ACC112 (cell line): ENCODE measurements at regions not wholly inside any gene's neighbourhood (a gene's known extent, or its start where the extent isn't known, plus 50 kb on each side); places are given as distances from the start of the nearest gene placed in this dataset.
"Not testable (repeated sequence)": the region's sequence is repeated elsewhere in the genome, so short reads cannot be mapped to it uniquely, and the experiment has no call there.

Source experiments
- H2AFZ ChIP-seq: fragments of 200-600 bp; sonication (generic); one replicate; pipeline ENCODE4 v1.6.0; 2017; ENCODE audit warnings: antibody characterized with exemption, low read length; ENCODE audit not compliant: unreplicated experiment
- H3K27ac ChIP-seq: fragments of 200-600 bp; sonication (generic); 2 replicates; pipeline ENCODE4 v1.5.1; 2014; ENCODE audit warnings: low read depth, mild to moderate bottlenecking, antibody characterized with exemption, low read length, moderate library complexity
- H3K27me3 ChIP-seq: fragments of 200-600 bp; sonication (generic); 2 replicates; pipeline ENCODE4 v1.6.1; 2014; ENCODE audit warnings: mild to moderate bottlenecking, antibody characterized with exemption, low read length, moderate library complexity, mixed read lengths; ENCODE audit not compliant: insufficient read depth
- H3K36me3 ChIP-seq: fragments of 200-600 bp; sonication (generic); 2 replicates; pipeline ENCODE4 v1.6.1; 2016; ENCODE audit warnings: mild to moderate bottlenecking, antibody characterized with exemption, low read length, moderate library complexity, mixed read lengths; ENCODE audit not compliant: insufficient read depth
- H3K4me1 ChIP-seq: fragments of 200-600 bp; sonication (generic); one replicate; pipeline ENCODE4 v1.6.1; 2016; ENCODE audit warnings: low read length, mixed read lengths; ENCODE audit not compliant: insufficient read depth, unreplicated experiment, control insufficient read depth
- H3K4me3 ChIP-seq: fragments of 200-600 bp; sonication (generic); 2 replicates; pipeline ENCODE4 v1.5.1; 2014; ENCODE audit warnings: mild to moderate bottlenecking, low read depth, low read length
- H3K79me2 ChIP-seq: fragments of 200-600 bp; sonication (generic); one replicate; pipeline ENCODE4 v1.6.0; 2016; ENCODE audit warnings: low read length; ENCODE audit not compliant: control insufficient read depth, unreplicated experiment, insufficient read depth

- no peaks in the 10 kb centered on the region for H3K36me3 ChIP-seq
- H3K79me2 ChIP-seq, result no peaks in the 10 kb centered on the region
- H3K27me3 ChIP-seq, result no peaks in the 10 kb centered on the region
- no peak overlapping the region for H2AFZ ChIP-seq
- no peaks in the 10 kb centered on the region for H3K4me1 ChIP-seq
- no peak overlapping the region for H3K27ac ChIP-seq
- no peak overlapping the region for H3K4me3 ChIP-seq
These were observed 189.0 kb downstream of the ANKRD60 start for GRCh38 chr20:58039274-58040092.

- Histone ChIP-seq H3K36me3 (no peaks in the 10 kb centered on the region), H3K79me2 (no peaks in the 10 kb centered on the region), H3K27ac (no peak overlapping the region), H2AFZ (no peak overlapping the region), H3K4me1 (no peaks in the 10 kb centered on the region), H3K27me3 (no peaks in the 10 kb centered on the region), H3K4me3 (no peak overlapping the region)
These were observed 190.3 kb downstream of the ANKRD60 start for GRCh38 chr20:58038123-58038654.

GRCh38 chr20:58037631-58038030, 190.8 kb downstream of the ANKRD60 start:
- Histone ChIP-seq H3K36me3 (no peaks in the 10 kb centered on the region), H3K27ac (no peak overlapping the region), H3K4me1 (no peaks in the 10 kb centered on the region), H3K27me3 (no peaks in the 10 kb centered on the region), H2AFZ (no peak overlapping the region), H3K79me2 (no peaks in the 10 kb centered on the region), H3K4me3 (no peak overlapping the region)

DNA sequence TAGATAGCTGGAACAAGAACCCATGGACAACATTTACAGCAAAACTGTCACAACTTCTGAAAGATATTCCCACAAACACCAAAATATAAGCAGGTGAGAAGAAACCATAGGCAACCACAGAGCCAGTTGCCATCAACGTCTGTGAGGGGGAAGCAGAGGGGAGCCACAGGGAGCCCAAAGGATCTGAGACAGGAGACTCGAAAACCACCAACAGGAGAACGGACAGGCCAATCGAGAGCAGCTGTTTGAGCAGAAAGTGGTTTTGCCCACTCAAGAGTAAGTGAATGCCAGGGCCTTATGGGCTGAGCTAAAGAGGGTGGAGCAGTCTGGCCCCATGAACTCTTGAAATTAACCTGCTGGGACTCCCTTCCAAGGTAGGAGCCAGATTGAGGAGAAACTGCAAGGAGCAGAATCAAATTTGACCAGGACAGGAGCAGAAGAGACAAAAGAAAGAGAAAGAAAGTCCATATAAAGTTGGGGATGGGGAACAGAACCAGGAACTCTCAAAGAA, 195.4 kb downstream of the ANKRD60 start:
- Histone ChIP-seq H3K4me1 (no peaks in the 10 kb centered on the region), H2AFZ (no peak overlapping the region), H3K36me3 (no peaks in the 10 kb centered on the region), H3K4me3 (no peak overlapping the region), H3K27ac (no peak overlapping the region), H3K27me3 (peaks cover 3% of the 10 kb centered on the region; the same call in 1 of the 2 replicates), H3K79me2 (no peaks in the 10 kb centered on the region)

- Histone ChIP-seq H3K4me3 (no peak overlapping the region), H3K36me3 (no peaks in the 10 kb centered on the region)
These were observed 195.9 kb downstream of the ANKRD60 start for GRCh38 chr20:58032599-58032998.

GRCh38 chr20:58031350-58031749, 197.1 kb downstream of the ANKRD60 start:
- not testable (repeated sequence) for H3K36me3 ChIP-seq, H3K4me3 ChIP-seq, H3K27me3 ChIP-seq, H3K79me2 ChIP-seq, H3K4me1 ChIP-seq, H2AFZ ChIP-seq, H3K27ac ChIP-seq

More at GRCh38 chr20:58032599-58032998, 195.9 kb downstream of the ANKRD60 start:
- H3K27me3 ChIP-seq, result peaks cover 3% of the 10 kb centered on the region; the same call in 1 of the 2 replicates
- H3K79me2 ChIP-seq, result no peaks in the 10 kb centered on the region
- H3K27ac ChIP-seq, result no peak overlapping the region
- H3K4me1 ChIP-seq, result no peaks in the 10 kb centered on the region
- H2AFZ ChIP-seq, result no peak overlapping the region

GRCh38 chr20:58028123-58028522, 200.3 kb downstream of the ANKRD60 start:
- peaks cover 3% of the 10 kb centered on the region; the same call in 1 of the 2 replicates for H3K27me3 ChIP-seq
- H3K27ac ChIP-seq, result no peak overlapping the region
- no peaks in the 10 kb centered on the region for H3K79me2 ChIP-seq
- H3K4me3 ChIP-seq, result no peak overlapping the region
- no peaks in the 10 kb centered on the region for H3K36me3 ChIP-seq
- H2AFZ ChIP-seq, result no peak overlapping the region
- H3K4me1 ChIP-seq, result no peaks in the 10 kb centered on the region

DNA sequence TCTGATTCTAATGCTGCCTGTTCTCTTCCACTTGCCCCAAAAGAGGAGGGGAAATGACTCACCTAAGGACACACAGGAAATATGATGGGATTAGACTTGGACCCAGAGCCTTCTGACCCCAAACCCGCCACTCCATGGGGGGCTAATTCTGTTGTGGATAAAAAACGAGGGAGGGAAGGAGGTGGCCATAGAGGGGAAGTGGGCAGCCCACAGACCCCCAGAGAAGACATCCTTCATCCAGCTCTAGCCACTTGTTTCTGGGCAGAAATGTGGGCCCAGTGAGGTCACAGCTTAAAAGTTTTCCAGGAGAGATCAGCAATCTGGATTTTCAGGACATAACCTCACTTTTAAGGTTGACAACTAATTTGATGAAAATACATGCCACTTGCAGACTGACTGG, 202.1 kb downstream of the ANKRD60 start:
- no peaks in the 10 kb centered on the region for H3K79me2 ChIP-seq

GRCh38 chr20:58025233-58025632, 203.2 kb downstream of the ANKRD60 start:
- no peaks in the 10 kb centered on the region for H3K4me1 ChIP-seq
- H3K27ac ChIP-seq, result no peak overlapping the region
- H3K27me3 ChIP-seq, result no peaks in the 10 kb centered on the region; the same call in 1 of the 2 replicates
- no peaks in the 10 kb centered on the region for H3K79me2 ChIP-seq
- H3K36me3 ChIP-seq, result no peaks in the 10 kb centered on the region
- H2AFZ ChIP-seq, result no peak overlapping the region
- H3K4me3 ChIP-seq, result no peak overlapping the region

More for the DNA sequence above, 202.1 kb downstream of the ANKRD60 start:
- Histone ChIP-seq H3K36me3 (no peaks in the 10 kb centered on the region), H3K27ac (no peak overlapping the region), H2AFZ (no peak overlapping the region), H3K27me3 (peaks cover 3% of the 10 kb centered on the region; the same call in 1 of the 2 replicates), H3K4me1 (no peaks in the 10 kb centered on the region), H3K4me3 (no peak overlapping the region)

- Histone ChIP-seq H3K4me3 (no peak overlapping the region), H2AFZ (no peak overlapping the region)
These were observed 204.2 kb downstream of the ANKRD60 start for GRCh38 chr20:58024241-58024721.

DNA sequence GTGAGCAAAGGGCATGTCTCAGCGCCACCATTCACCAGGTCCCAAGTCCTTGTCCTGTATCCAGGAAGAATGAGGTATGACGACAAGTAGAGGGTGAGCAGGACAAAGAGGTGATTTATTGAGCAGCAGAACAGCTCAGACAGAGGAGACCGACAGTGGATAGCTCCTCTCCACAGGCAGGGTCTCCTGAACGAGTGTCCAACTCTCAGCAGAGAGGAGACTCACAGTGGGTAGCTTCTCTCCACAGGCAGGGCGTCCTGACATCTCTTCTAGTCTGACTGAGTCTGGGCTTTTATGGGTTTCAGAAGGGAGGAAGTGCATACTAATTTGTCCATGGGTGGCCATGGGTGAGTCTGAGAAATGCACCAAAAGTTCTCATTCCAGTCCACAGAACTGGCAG, 204.7 kb downstream of the ANKRD60 start:
- Histone ChIP-seq H3K27me3 (no peaks in the 10 kb centered on the region), H3K36me3 (no peaks in the 10 kb centered on the region), H3K4me3 (no peak overlapping the region), H3K79me2 (no peaks in the 10 kb centered on the region), H2AFZ (no peak overlapping the region), H3K4me1 (no peaks in the 10 kb centered on the region), H3K27ac (no peak overlapping the region)

More at GRCh38 chr20:58024241-58024721, 204.2 kb downstream of the ANKRD60 start:
- no peaks in the 10 kb centered on the region for H3K79me2 ChIP-seq
- H3K4me1 ChIP-seq, result no peaks in the 10 kb centered on the region
- H3K36me3 ChIP-seq, result no peaks in the 10 kb centered on the region
- no peak overlapping the region for H3K27ac ChIP-seq
- no peaks in the 10 kb centered on the region for H3K27me3 ChIP-seq
